ENCODE measurements at regions not wholly inside any gene's neighbourhood (a gene's known extent, or its start where the extent isn't known, plus 50 kb on each side); places are given as distances from the start of the nearest gene placed in this dataset.

DNA sequence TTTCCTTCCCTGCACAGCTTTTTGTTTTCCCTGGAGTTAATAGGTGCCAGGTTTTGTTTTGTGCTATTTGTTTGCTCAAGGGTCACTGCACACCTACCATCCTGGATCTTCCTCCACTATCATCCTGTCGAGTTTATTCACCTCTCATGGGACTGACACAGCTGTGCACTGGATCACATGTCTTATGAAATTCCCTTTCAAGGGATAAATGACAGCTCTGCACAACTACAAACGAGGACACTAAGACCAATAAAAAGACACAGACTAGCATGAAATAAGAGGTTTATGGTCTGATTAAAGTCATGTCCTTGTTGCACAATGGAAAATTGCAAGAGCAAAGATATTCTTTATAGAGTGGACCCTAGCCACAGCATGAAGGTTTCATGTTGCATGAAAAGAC lies 76.7 kb upstream of the SFMBT2 start:
- Histone ChIP-seq H3K27ac (no peak overlapping the region), H3K36me3 (no peaks in the 10 kb centered on the region), H3K4me1 (no peaks in the 10 kb centered on the region), H3K27me3 (no peaks in the 10 kb centered on the region), H3K9me3 (no peaks in the 10 kb centered on the region), H3K4me3 (no peak overlapping the region)
- DNase-seq (ENCODE audit: low spot score in 2 of 2): no peak
- intact Hi-C loops (cut with DNase I): no loop called here
- TF ChIP-seq, protein P1, sequence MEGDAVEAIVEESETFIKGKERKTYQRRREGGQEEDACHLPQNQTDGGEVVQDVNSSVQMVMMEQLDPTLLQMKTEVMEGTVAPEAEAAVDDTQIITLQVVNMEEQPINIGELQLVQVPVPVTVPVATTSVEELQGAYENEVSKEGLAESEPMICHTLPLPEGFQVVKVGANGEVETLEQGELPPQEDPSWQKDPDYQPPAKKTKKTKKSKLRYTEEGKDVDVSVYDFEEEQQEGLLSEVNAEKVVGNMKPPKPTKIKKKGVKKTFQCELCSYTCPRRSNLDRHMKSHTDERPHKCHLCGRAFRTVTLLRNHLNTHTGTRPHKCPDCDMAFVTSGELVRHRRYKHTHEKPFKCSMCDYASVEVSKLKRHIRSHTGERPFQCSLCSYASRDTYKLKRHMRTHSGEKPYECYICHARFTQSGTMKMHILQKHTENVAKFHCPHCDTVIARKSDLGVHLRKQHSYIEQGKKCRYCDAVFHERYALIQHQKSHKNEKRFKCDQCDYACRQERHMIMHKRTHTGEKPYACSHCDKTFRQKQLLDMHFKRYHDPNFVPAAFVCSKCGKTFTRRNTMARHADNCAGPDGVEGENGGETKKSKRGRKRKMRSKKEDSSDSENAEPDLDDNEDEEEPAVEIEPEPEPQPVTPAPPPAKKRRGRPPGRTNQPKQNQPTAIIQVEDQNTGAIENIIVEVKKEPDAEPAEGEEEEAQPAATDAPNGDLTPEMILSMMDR (IDR thresholded peaks at IDR 0.05): no peak

DNA sequence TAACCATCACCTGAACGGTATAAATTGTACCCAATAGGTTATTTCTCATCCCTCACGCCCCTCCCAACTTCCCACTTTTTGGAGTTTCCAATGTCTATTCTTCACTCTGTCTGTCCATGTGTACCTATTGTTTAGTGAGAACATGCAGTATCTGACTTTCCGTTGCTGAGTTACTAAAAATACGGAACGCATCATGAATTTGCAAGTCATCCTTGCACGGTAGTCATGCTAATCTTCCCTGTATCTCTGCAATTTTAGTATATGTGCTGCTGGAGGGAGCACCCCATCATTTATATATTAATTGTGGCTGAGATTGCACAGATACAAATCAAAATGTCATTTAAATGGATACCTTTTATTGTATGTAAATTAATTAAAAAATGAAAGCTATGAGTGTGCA lies 75.7 kb upstream of the SFMBT2 start:
- H3K27ac ChIP-seq: no peak overlapping the region
- TF ChIP-seq, protein P1 (IDR thresholded peaks at IDR 0.05): no peak
- intact Hi-C loops (cut with DNase I): no loop called here
- DNase-seq (ENCODE audit: low spot score in 2 of 2): no peak
- no peaks in the 10 kb centered on the region for H3K36me3 ChIP-seq
- no peaks in the 10 kb centered on the region for H3K27me3 ChIP-seq
- no peak overlapping the region for H3K4me3 ChIP-seq
- H3K4me1 ChIP-seq: no peaks in the 10 kb centered on the region
- H3K9me3 ChIP-seq: no peaks in the 10 kb centered on the region

DNA sequence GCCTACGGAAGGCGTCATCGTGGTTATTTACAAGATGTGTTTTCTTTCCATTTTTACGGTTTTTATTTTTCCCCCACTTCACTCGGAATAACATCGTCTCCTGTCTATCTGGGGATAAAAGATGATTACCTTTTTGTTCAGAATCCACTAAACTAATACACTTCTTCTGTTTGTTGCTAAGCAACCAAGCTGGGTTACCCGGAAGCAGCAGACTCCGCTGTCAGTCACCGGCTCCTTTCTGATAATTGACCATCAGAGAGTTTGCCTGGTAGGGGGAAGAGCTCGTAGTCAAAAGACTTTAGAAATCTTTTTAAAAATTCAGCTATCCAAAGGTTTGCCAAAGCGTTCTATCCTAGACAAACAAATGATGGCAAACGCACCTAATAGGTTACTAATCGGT lies 75.0 kb upstream of the SFMBT2 start:
- intact Hi-C loops (cut with DNase I): no loop called here
- H3K27ac ChIP-seq: no peak overlapping the region

DNA sequence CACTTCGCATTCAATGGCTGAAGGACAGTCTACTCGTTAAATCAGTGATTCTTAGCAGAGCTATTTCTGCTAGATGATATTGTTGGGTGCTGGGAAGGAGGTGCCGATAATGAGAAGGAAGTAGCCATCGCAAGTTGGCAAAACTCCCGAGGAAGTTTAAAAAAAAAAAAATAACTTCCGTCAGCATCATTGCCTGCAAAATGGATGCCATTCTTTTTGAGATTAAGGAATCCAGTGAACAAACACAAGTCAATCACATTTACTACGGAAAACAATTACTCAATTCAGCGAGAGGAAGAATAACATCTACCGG lies 74.4 kb upstream of the SFMBT2 start:
- H3K27ac ChIP-seq: no peak overlapping the region
- TF ChIP-seq, protein P1 (IDR thresholded peaks at IDR 0.05): no peak
- H3K36me3 ChIP-seq: no peaks in the 10 kb centered on the region
- no peaks in the 10 kb centered on the region for H3K4me1 ChIP-seq
- no peaks in the 10 kb centered on the region for H3K27me3 ChIP-seq
- no peak for DNase-seq (ENCODE audit: low spot score in 2 of 2)
- no peaks in the 10 kb centered on the region for H3K9me3 ChIP-seq
- intact Hi-C loops (cut with DNase I): no loop called here
- no peak overlapping the region for H3K4me3 ChIP-seq

More for the DNA sequence above, 75.0 kb upstream of the SFMBT2 start:
- H3K27me3 ChIP-seq: no peaks in the 10 kb centered on the region
- no peak overlapping the region for H3K4me3 ChIP-seq
- no peaks in the 10 kb centered on the region for H3K9me3 ChIP-seq
- DNase-seq (ENCODE audit: low spot score in 2 of 2): no peak
- TF ChIP-seq, protein P1 (IDR thresholded peaks at IDR 0.05): no peak
- H3K4me1 ChIP-seq: no peaks in the 10 kb centered on the region
- no peaks in the 10 kb centered on the region for H3K36me3 ChIP-seq

DNA sequence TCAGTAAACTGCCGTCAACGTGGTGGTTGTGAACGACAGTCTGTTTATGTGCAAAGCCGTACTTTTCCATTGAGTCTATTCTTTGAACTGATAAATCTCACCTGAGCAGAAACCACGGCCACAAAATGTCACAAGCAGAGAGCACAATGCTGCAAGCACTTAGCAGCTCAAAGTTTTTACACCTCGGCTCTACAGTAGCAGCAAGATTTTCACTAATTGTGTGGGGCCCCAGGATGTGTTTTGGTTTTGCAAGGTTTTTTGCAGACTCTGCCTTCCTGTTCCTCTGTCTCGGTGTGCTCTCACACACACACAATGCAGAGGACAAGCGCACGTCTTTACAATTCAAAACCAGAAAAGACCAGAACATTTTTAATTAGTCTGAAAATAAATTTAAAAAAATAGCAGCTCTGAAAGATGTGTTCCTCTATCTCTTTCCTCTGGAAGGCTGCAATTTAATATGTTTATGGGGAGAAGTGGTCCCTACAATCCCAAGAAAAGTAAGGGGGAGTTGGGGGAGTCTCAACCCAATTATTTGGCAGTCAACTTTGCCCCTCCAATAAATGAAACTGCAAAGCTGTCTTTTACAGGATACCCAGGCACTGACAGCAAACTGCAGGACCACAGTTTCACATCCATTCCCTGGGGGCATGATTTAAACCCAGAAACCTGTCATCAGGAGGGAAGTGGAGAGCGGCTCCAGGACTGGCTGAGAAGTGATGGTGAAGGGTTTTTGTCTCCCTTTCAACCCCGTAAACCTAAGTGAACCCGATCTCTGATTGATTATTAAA lies 73.8 kb upstream of the SFMBT2 start:
- intact Hi-C loops (cut with DNase I): no loop called here
- TF ChIP-seq, protein P1 (IDR thresholded peaks at IDR 0.05): no peak
- H3K36me3 ChIP-seq: no peaks in the 10 kb centered on the region
- no peak overlapping the region for H3K27ac ChIP-seq
- no peaks in the 10 kb centered on the region for H3K4me1 ChIP-seq
- H3K9me3 ChIP-seq: no peaks in the 10 kb centered on the region
- no peaks in the 10 kb centered on the region for H3K27me3 ChIP-seq
- H3K4me3 ChIP-seq: no peak overlapping the region
- DNase-seq (ENCODE audit: low spot score in 2 of 2): no peak

DNA sequence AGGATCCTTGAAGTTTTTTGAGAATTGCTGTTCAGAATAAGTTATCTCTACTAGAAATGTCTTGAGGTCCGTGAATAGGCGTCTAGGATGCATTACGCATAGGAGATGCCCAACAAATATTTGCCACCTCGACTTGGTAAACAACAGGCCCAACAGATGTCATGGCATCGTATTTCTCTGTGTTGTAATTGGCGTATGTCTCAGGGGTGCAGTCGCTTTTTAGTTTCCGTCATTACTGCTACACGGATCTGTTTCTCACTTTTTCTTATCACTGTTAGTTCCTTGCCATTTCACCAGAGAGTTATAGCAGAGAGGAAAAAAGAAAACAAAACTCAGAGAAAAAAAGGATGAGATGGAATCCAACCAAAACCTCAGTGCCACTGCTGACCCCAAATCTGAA lies 73.0 kb upstream of the SFMBT2 start:
- TF ChIP-seq, protein P1 (IDR thresholded peaks at IDR 0.05): no peak
- Histone ChIP-seq H3K4me1 (no peaks in the 10 kb centered on the region), H3K9me3 (no peaks in the 10 kb centered on the region), H3K36me3 (no peaks in the 10 kb centered on the region), H3K27me3 (no peaks in the 10 kb centered on the region), H3K4me3 (no peak overlapping the region), H3K27ac (no peak overlapping the region)
- intact Hi-C loops (cut with DNase I): no loop called here
- no peak for DNase-seq (ENCODE audit: low spot score in 2 of 2)
